ENCODE measurements at regions not wholly inside any gene's neighbourhood (a gene's known extent, or its start where the extent isn't known, plus 50 kb on each side); places are given as distances from the start of the nearest gene placed in this dataset.

DNA sequence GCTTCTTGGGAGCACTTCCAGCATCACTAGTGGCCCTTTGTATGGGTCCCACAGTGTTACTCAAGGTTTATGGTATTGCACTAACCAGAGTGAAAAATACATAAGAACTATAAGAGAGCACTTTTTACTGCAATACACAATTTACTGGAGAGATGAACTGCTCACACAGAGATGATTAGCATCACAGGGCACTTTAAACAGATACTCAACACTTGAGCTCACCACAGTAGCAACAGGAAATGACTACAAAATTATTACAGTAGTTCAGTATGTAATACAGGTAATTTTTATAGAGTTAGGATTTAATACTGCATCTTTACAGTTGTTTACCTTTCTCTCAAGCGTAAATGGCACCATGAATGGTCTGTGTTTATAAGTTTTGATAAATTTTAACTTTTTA lies 68.2 kb upstream of the CDK1 start:
- H2AFZ ChIP-seq (ENCODE audit: low read depth, low read length) = no peak overlapping the region
- peaks cover 6% of the 10 kb centered on the region for H3K4me1 ChIP-seq (ENCODE audit: low read length)
- TF ChIP-seq, protein P1, sequence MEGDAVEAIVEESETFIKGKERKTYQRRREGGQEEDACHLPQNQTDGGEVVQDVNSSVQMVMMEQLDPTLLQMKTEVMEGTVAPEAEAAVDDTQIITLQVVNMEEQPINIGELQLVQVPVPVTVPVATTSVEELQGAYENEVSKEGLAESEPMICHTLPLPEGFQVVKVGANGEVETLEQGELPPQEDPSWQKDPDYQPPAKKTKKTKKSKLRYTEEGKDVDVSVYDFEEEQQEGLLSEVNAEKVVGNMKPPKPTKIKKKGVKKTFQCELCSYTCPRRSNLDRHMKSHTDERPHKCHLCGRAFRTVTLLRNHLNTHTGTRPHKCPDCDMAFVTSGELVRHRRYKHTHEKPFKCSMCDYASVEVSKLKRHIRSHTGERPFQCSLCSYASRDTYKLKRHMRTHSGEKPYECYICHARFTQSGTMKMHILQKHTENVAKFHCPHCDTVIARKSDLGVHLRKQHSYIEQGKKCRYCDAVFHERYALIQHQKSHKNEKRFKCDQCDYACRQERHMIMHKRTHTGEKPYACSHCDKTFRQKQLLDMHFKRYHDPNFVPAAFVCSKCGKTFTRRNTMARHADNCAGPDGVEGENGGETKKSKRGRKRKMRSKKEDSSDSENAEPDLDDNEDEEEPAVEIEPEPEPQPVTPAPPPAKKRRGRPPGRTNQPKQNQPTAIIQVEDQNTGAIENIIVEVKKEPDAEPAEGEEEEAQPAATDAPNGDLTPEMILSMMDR (IDR thresholded peaks at IDR 0.05; ENCODE audit: low read depth, low read length) = no peak
- TF ChIP-seq EZH2phosphoT487 (IDR thresholded peaks at IDR 0.05; ENCODE audit: low read depth) = no peak

DNA sequence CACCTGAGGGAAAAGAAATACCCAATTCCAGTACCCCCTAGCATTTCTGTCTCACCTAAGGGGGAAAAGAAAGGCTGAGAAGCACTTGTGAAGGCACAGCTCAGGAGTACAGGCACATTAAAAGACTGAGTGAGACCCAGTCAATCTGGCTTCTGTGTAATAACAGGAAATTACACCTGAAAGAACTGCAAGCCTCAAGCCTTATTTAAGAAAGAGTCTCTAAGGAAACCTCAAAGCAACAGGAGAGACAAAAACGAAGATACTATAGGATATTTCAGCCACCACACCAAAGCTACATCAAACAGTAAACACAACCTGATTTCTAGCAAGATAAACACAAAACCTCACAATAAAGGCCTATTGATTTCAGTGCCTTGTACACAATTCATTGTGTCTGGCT lies 69.6 kb upstream of the CDK1 start:
- no peaks in the 10 kb centered on the region for H3K9me3 ChIP-seq (ENCODE audit: insufficient read depth, low read length)
- H3K4me2 ChIP-seq (ENCODE audit: low read length) = no peak overlapping the region
- H3K4me1 ChIP-seq (ENCODE audit: low read length) = no peaks in the 10 kb centered on the region
- no peak overlapping the region for H3K27ac ChIP-seq (ENCODE audit: low read length)
- H3K9ac ChIP-seq (ENCODE audit: low read length) = no peak overlapping the region
- H3K27me3 ChIP-seq (ENCODE audit: low read depth, low read length) = no peaks in the 10 kb centered on the region
- H2AFZ ChIP-seq (ENCODE audit: low read depth, low read length) = no peak overlapping the region
- H4K20me1 ChIP-seq (ENCODE audit: insufficient read depth, low read length) = no peaks in the 10 kb centered on the region
- no peak for TF ChIP-seq EZH2phosphoT487 (IDR thresholded peaks at IDR 0.05; ENCODE audit: low read depth)
- TF ChIP-seq, protein P1 (IDR thresholded peaks at IDR 0.05; ENCODE audit: low read depth, low read length) = no peak
- no peaks in the 10 kb centered on the region for H3K36me3 ChIP-seq (replicated peaks; ENCODE audit: low read depth, low read length)
- H3K79me2 ChIP-seq (ENCODE audit: low read length) = no peaks in the 10 kb centered on the region
- H3K4me3 ChIP-seq (ENCODE audit: low read length) = no peak overlapping the region

More for the DNA sequence above, 68.2 kb upstream of the CDK1 start:
- Histone ChIP-seq H3K9ac (ENCODE audit: low read length) (no peak overlapping the region), H4K20me1 (ENCODE audit: insufficient read depth, low read length) (no peaks in the 10 kb centered on the region), H3K4me2 (ENCODE audit: low read length) (no peak overlapping the region), H3K79me2 (ENCODE audit: low read length) (no peaks in the 10 kb centered on the region), H3K4me3 (ENCODE audit: low read length) (no peak overlapping the region), H3K27ac (ENCODE audit: low read length) (no peak overlapping the region), H3K9me3 (ENCODE audit: insufficient read depth, low read length) (no peaks in the 10 kb centered on the region), H3K27me3 (ENCODE audit: low read depth, low read length) (no peaks in the 10 kb centered on the region), H3K36me3 (replicated peaks; ENCODE audit: low read depth, low read length) (no peaks in the 10 kb centered on the region)

DNA sequence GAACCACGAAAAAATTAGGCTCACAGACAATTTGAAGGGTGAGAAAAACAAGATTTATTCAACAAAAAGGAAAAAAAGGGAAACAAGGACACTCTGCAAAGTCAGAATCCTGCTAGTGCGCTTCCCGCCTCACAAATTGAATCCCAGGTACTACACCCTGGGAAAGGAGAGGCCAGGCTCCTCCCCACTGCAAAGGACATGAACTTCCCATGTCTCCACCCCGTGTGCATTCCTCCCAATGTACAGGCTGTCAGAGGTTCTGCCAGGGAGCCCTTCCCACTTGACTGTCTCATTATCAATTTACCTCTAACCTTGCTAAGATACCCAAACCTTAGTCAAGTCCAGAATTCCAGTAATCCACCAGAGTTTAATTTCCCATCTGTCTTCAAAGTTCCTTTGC lies 70.4 kb upstream of the CDK1 start:
- Histone ChIP-seq H3K9ac (ENCODE audit: low read length) (no peak overlapping the region), H3K27ac (ENCODE audit: low read length) (no peak overlapping the region), H2AFZ (ENCODE audit: low read depth, low read length) (no peak overlapping the region), H3K27me3 (ENCODE audit: low read depth, low read length) (no peaks in the 10 kb centered on the region), H4K20me1 (ENCODE audit: insufficient read depth, low read length) (no peaks in the 10 kb centered on the region), H3K4me3 (ENCODE audit: low read length) (no peak overlapping the region), H3K4me2 (ENCODE audit: low read length) (no peak overlapping the region), H3K79me2 (ENCODE audit: low read length) (no peaks in the 10 kb centered on the region), H3K36me3 (replicated peaks; ENCODE audit: low read depth, low read length) (no peaks in the 10 kb centered on the region), H3K4me1 (ENCODE audit: low read length) (no peaks in the 10 kb centered on the region), H3K9me3 (ENCODE audit: insufficient read depth, low read length) (no peaks in the 10 kb centered on the region)
- no peak for TF ChIP-seq EZH2phosphoT487 (IDR thresholded peaks at IDR 0.05; ENCODE audit: low read depth)
- TF ChIP-seq, protein P1 (IDR thresholded peaks at IDR 0.05; ENCODE audit: low read depth, low read length) = no peak

DNA sequence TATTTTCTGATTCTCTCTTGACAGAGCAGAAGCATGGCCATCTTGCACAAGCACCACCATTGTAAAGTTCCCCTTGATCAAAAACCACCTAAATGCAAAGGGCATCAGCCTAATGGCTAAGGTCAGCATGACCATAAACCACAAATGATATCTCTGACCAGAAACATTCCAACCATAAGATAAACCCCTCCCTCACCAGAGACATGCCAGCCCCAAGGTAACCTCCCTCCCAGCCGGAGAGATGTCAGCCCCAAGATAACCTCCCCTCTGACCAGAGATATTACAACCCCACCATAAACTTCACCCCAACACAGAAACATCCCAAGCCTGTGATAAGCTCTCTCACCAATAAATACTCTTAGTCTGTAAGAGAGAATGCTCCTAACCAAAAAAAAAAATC lies 72.1 kb upstream of the CDK1 start:
- Histone ChIP-seq H4K20me1 (ENCODE audit: insufficient read depth, low read length) (no peaks in the 10 kb centered on the region), H3K4me1 (ENCODE audit: low read length) (no peaks in the 10 kb centered on the region), H3K9me3 (ENCODE audit: insufficient read depth, low read length) (no peaks in the 10 kb centered on the region), H3K4me2 (ENCODE audit: low read length) (no peak overlapping the region), H2AFZ (ENCODE audit: low read depth, low read length) (no peak overlapping the region), H3K27me3 (ENCODE audit: low read depth, low read length) (no peaks in the 10 kb centered on the region), H3K9ac (ENCODE audit: low read length) (no peak overlapping the region), H3K79me2 (ENCODE audit: low read length) (no peaks in the 10 kb centered on the region), H3K27ac (ENCODE audit: low read length) (no peak overlapping the region), H3K36me3 (replicated peaks; ENCODE audit: low read depth, low read length) (no peaks in the 10 kb centered on the region), H3K4me3 (ENCODE audit: low read length) (no peak overlapping the region)
- TF ChIP-seq EZH2phosphoT487 (IDR thresholded peaks at IDR 0.05; ENCODE audit: low read depth) = no peak
- TF ChIP-seq, protein P1 (IDR thresholded peaks at IDR 0.05; ENCODE audit: low read depth, low read length) = no peak
